Transverse colon (tissue), 4 donors: ENCODE measurements at regions not wholly inside any gene's neighbourhood (a gene's known extent, or its start where the extent isn't known, plus 50 kb on each side); places are given as distances from the start of the nearest gene placed in this dataset.

ENCODE experiments used
- CTCF ChIP-seq, 5 experiments: fragments of 200-600 bp in 3 of 5; fragments of 450-650 bp in 2 of 5; sonication (generic) in 3 of 5; IDR thresholded peaks; 1 replicate in 2 of 5; 2 replicates in 3 of 5; pipeline ENCODE4 v1.5.1; 2016 to 2017; ENCODE audit warnings: antibody characterized with exemption in 5 of 5, inconsistent platforms in 3 of 5, mild to moderate bottlenecking in 2 of 5, moderate library complexity in 1 of 5
- EP300 ChIP-seq: sonication (generic); formaldehyde crosslinking; IDR thresholded peaks from one replicate; pipeline ENCODE4 v1.6.1; 2017; ENCODE audit warnings: antibody characterized with exemption, low read depth
- POLR2A ChIP-seq: fragments of 450-650 bp; IDR thresholded peaks from one replicate; pipeline ENCODE4 v1.6.1; 2016; ENCODE audit warnings: antibody characterized with exemption, mild to moderate bottlenecking, moderate library complexity
- POLR2AphosphoS5 ChIP-seq, 3 donors: sonication (generic); formaldehyde crosslinking; IDR thresholded peaks; one replicate each; pipeline ENCODE4 v1.6.1; 2016; ENCODE audit warnings: antibody characterized with exemption in 3 of 3

DNA sequence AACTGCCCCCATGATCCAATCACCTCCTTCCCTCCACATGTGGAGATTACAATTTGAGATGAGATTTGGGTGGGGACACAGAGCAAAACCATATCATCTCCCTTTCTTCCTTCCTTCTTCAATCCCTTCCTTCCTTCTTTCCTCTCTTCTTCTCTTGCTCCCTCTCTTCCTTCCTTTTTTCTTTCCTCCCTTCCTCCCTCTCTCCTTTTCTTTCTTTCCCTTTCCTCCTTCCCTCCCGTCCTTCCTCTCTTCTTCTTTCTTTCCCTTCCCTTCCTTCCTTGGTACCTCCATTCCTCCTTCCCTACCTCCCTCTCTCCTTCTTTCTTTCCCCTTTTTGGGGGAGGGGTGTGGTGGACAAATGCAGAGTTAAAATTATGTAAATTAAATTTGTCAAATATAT, 145.1 kb downstream of the TSHZ3 start:
- TF ChIP-seq CTCF (IDR thresholded peaks at IDR 0.05), result no peak
- TF ChIP-seq POLR2A, result no peak
- TF ChIP-seq POLR2AphosphoS5 (IDR thresholded peaks at IDR 0.05), result no peak
- TF ChIP-seq EP300, result no peak
